IMR-90 (cell line): ENCODE measurements at regions not wholly inside any gene's neighbourhood (a gene's known extent, or its start where the extent isn't known, plus 50 kb on each side); places are given as distances from the start of the nearest gene placed in this dataset.

Experiments used
- ATAC-seq: fragments of 200-7000 bp; cut with Tn5 transposase; 2 replicates; pipeline ENCODE4 v1.9.1; 2020; ENCODE audit warnings: low read depth, mild to moderate bottlenecking, moderate library complexity
- BruUV-seq: library from RNA; stranded (reverse); fragments of 400-500 nt; replicated peaks from 2 replicates; lab custom pipeline; 2021; lab: Mats Ljungman, UMichigan
- CTCF ChIA-PET: fragments of 300-600 bp; formaldehyde crosslinking; extraction: SDS; loops from one replicate; lab custom pipeline; 2021; ENCODE audit warnings: antibody characterized with exemption; lab: Yijun Ruan, JAX
- POLR2A ChIA-PET: fragments of 300-600 bp; sonication (Branson Sonifier 250); formaldehyde crosslinking; loops from one replicate; lab custom pipeline; 2022; ENCODE audit warnings: antibody characterized with exemption; ENCODE audit not compliant: unreplicated experiment; lab: Charles Lee
- DNase-seq: peaks from one replicate; pipeline ENCODE4 v3.0.0; 2013
- H2AFZ ChIP-seq: replicated peaks from 2 replicates; pipeline ENCODE3; 2013; ENCODE audit warnings: low read length, mild to moderate bottlenecking; ENCODE audit not compliant: poor library complexity
- H2AK5ac ChIP-seq: 2 replicates; pipeline ENCODE4 v1.6.1; 2013; ENCODE audit warnings: low read depth, low read length, inconsistent platforms
- H2AK9ac ChIP-seq: replicated peaks from 2 replicates; pipeline ENCODE3; 2013; ENCODE audit warnings: mild to moderate bottlenecking, low read depth, low read length, moderate library complexity; ENCODE audit not compliant: poor library complexity
- H2BK120ac ChIP-seq: 2 replicates; pipeline ENCODE4 v1.6.1; 2013; ENCODE audit warnings: low read depth, low read length, inconsistent platforms
- H2BK15ac ChIP-seq: 3 replicates; pipeline ENCODE4 v1.6.1; 2013; ENCODE audit warnings: low read depth, low read length, inconsistent platforms
- H2BK20ac ChIP-seq: 2 replicates; pipeline ENCODE4 v1.6.1; 2013; ENCODE audit warnings: low read depth, mild to moderate bottlenecking, inconsistent platforms, low read length, moderate library complexity
- H2BK5ac ChIP-seq: 2 replicates; pipeline ENCODE4 v1.6.1; 2013; ENCODE audit warnings: mild to moderate bottlenecking, low read depth, low read length, inconsistent platforms; ENCODE audit not compliant: poor library complexity, severe bottlenecking
- H3K14ac ChIP-seq: replicated peaks from 2 replicates; pipeline ENCODE4 v1.6.1; 2013; ENCODE audit warnings: low read depth, low read length, inconsistent platforms
- H3K18ac ChIP-seq: 2 replicates; pipeline ENCODE4 v1.6.1; 2013; ENCODE audit warnings: low read depth, low read length, control low read depth
- H3K23ac ChIP-seq: 2 replicates; pipeline ENCODE4 v1.6.1; 2013; ENCODE audit warnings: low read depth, low read length, inconsistent platforms
- H3K27ac ChIP-seq: 2 replicates; pipeline ENCODE4 v1.5.1; 2013; ENCODE audit warnings: mild to moderate bottlenecking, control low read depth, low read length; ENCODE audit not compliant: insufficient read depth
- H3K27me3 ChIP-seq: 2 replicates; pipeline ENCODE4 v1.6.1; 2013; ENCODE audit warnings: low read length; ENCODE audit not compliant: control insufficient read depth, insufficient read depth
- H3K36me3 ChIP-seq: 2 replicates; pipeline ENCODE4 v1.6.1; 2013; ENCODE audit warnings: low read length, mixed read lengths; ENCODE audit not compliant: control insufficient read depth, insufficient read depth
- H3K4ac ChIP-seq: 2 replicates; pipeline ENCODE4 v1.6.1; 2013; ENCODE audit warnings: low read depth, low read length, inconsistent platforms
- H3K4me1 ChIP-seq: 2 replicates; pipeline ENCODE4 v1.6.1; 2013; ENCODE audit warnings: low read length, mixed read lengths; ENCODE audit not compliant: control insufficient read depth, insufficient read depth
- H3K4me2 ChIP-seq: 2 replicates; pipeline ENCODE4 v1.6.1; 2013; ENCODE audit warnings: low read depth, mild to moderate bottlenecking, control low read depth, low read length, moderate library complexity
- H3K4me3 ChIP-seq: 2 replicates; pipeline ENCODE4 v1.5.1; 2013; ENCODE audit warnings: low read depth, mild to moderate bottlenecking, control low read depth, low read length, moderate library complexity; ENCODE audit not compliant: insufficient read depth
- H3K56ac ChIP-seq: 2 replicates; pipeline ENCODE4 v1.6.1; 2013; ENCODE audit warnings: low read length, inconsistent platforms; ENCODE audit not compliant: insufficient read depth; ENCODE audit errors: extremely low read depth
- H3K79me1 ChIP-seq, 2 experiments: 2 replicates each; pipeline ENCODE4 v1.6.1; 2013; ENCODE audit warnings: low read length in 2 of 2, inconsistent platforms in 1 of 2, low read depth in 1 of 2
- H3K9ac ChIP-seq: 2 replicates; pipeline ENCODE4 v1.6.1; 2013; ENCODE audit warnings: low read depth, low read length, control low read depth
- H3K9me1 ChIP-seq: 2 replicates; pipeline ENCODE4 v1.6.1; 2013; ENCODE audit warnings: low read length, inconsistent platforms; ENCODE audit not compliant: insufficient read depth
- H3K9me3 ChIP-seq: 2 replicates; pipeline ENCODE4 v1.6.1; 2013; ENCODE audit warnings: low read length; ENCODE audit not compliant: control insufficient read depth, insufficient read depth
- H4K20me1 ChIP-seq: 2 replicates; pipeline ENCODE4 v1.6.1; 2013; ENCODE audit warnings: low read length, inconsistent platforms; ENCODE audit not compliant: insufficient read depth
- H4K5ac ChIP-seq: 2 replicates; pipeline ENCODE4 v1.6.1; 2013; ENCODE audit warnings: mild to moderate bottlenecking, low read depth, low read length, control low read depth
- H4K8ac ChIP-seq, 2 experiments: 2 replicates each; pipeline ENCODE4 v1.6.1; 2013; ENCODE audit warnings: low read depth in 2 of 2, low read length in 2 of 2, control low read depth in 1 of 2, inconsistent platforms in 1 of 2
- H4K91ac ChIP-seq: 2 replicates; pipeline ENCODE4 v1.6.1; 2013; ENCODE audit warnings: low read depth, low read length, inconsistent platforms; ENCODE audit not compliant: insufficient read depth
- BHLHE40 ChIP-seq: fragments of 150-350 bp; IDR thresholded peaks from 2 replicates; pipeline ENCODE4 v1.6.1; 2016; ENCODE audit warnings: mild to moderate bottlenecking, low read depth, low read length
- CEBPB ChIP-seq: IDR thresholded peaks from 2 replicates; pipeline ENCODE4 v1.6.1; 2012; ENCODE audit warnings: low read depth, low read length, improper control_type of control experiment
- CHD1 ChIP-seq: IDR thresholded peaks from 2 replicates; pipeline ENCODE4 v1.6.1; 2012; ENCODE audit warnings: low read depth, low read length, improper control_type of control experiment
- ELK1 ChIP-seq: fragments of 150-350 bp; IDR thresholded peaks from 2 replicates; pipeline ENCODE4 v1.6.1; 2016; ENCODE audit warnings: low read depth, mild to moderate bottlenecking, low read length, moderate library complexity, borderline replicate concordance
- FOS ChIP-seq: fragments of 150-350 bp; IDR thresholded peaks from 2 replicates; pipeline ENCODE4 v1.6.1; 2016; ENCODE audit warnings: low read depth, low read length
- MAFK ChIP-seq: IDR thresholded peaks from 2 replicates; pipeline ENCODE4 v1.6.1; 2012; ENCODE audit warnings: low read depth, low read length, improper control_type of control experiment
- NFE2L2 ChIP-seq: fragments of 150-350 bp; IDR thresholded peaks from 2 replicates; pipeline ENCODE4 v1.6.1; 2016; ENCODE audit warnings: low read depth, mild to moderate bottlenecking, low read length
- POLR2A ChIP-seq: IDR thresholded peaks from 2 replicates; pipeline ENCODE4 v1.6.1; 2012; ENCODE audit warnings: mild to moderate bottlenecking, low read depth, low read length
- RAD21 ChIP-seq: IDR thresholded peaks from 2 replicates; pipeline ENCODE4 v1.6.1; 2012; ENCODE audit warnings: low read length, improper control_type of control experiment
- RCOR1 ChIP-seq: IDR thresholded peaks from 2 replicates; pipeline ENCODE4 v1.6.1; 2012; ENCODE audit warnings: mild to moderate bottlenecking, low read length, improper control_type of control experiment; ENCODE audit not compliant: insufficient replicate concordance
- RFX5 ChIP-seq: IDR thresholded peaks from 2 replicates; pipeline ENCODE4 v1.8.0; 2012; ENCODE audit warnings: low read depth, mild to moderate bottlenecking, low read length, moderate library complexity
- SMC3 ChIP-seq: fragments of 150-350 bp; IDR thresholded peaks from 2 replicates; pipeline ENCODE4 v1.6.1; 2016; ENCODE audit warnings: low read depth, mild to moderate bottlenecking, antibody characterized with exemption, low read length, moderate library complexity
- USF2 ChIP-seq: fragments of 150-350 bp; IDR thresholded peaks from 2 replicates; pipeline ENCODE4 v1.6.1; 2017; ENCODE audit warnings: mild to moderate bottlenecking, antibody characterized with exemption, low read length, low read depth
- WGBS, 2 experiments: methylation state at CpG; one replicate each; pipeline versions ENCODE4 v1.1.5 to v1.1.7; 2013; ENCODE audit warnings: missing lambda C conversion rate in 2 of 2; ENCODE audit not compliant: insufficient read length in 1 of 2; ENCODE audit errors: extremely low coverage in 2 of 2; 5-methylcytosine and 5-hydroxymethylcytosine counted together
- dilution Hi-C: fragments of 300-500 bp; cut with HindIII; formaldehyde crosslinking; loops from one replicate; pipeline ENCODE4 v1.14.3; 2018; ENCODE audit warnings: low sequenced_read_pairs; ENCODE audit not compliant: unreplicated experiment
- in situ Hi-C: fragments of 300-500 bp; cut with MboI; formaldehyde crosslinking; loops from 3 replicates; pipeline ENCODE4 v1.14.3; 2019; ENCODE audit warnings: low sequenced_read_pairs, inconsistent platforms, mixed read lengths
- intact Hi-C: fragments of 100-400 bp; cut with micrococcal nuclease; formaldehyde crosslinking; loops from 2 replicates; pipeline ENCODE4 v1.10.0; 2022
- TF ChIP-seq, protein P1 (sequence below): conservative IDR thresholded peaks from 2 replicates; pipeline ENCODE4 v1.5.1; 2012; ENCODE audit warnings: mild to moderate bottlenecking, low read depth, low read length, improper control_type of control experiment

DNA sequence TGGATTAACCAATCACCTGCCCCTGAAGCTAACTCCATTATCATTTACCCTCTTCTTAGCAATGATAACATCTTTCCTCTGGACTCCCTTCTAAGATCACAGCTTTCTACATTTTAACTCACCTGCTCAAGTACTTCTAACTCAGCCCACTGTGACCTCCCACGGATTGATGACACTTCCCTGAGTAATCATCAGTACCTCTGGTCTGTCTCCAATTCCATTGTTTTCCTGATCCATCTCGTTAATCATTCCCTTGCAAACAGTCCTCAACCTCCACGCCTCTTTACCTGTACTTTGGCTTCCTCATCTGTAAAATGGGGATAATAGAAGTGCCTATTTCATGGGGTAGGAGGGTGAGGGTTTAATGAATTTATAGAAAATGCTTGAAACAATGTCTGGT is 195.3 kb upstream of the APP start:
- Histone ChIP-seq H3K4ac (no peak overlapping the region), H4K8ac (no peak overlapping the region), H2AK5ac (no peak overlapping the region), H4K5ac (no peak overlapping the region), H2BK20ac (no peak overlapping the region), H3K9ac (no peak overlapping the region), H3K27ac (no peak overlapping the region), H2BK5ac (no peak overlapping the region), H3K9me3 (no peaks in the 10 kb centered on the region), H4K20me1 (no peaks in the 10 kb centered on the region), H3K4me3 (no peak overlapping the region), H2BK15ac (no peak overlapping the region), H3K23ac (no peak overlapping the region), H2BK120ac (no peak overlapping the region), H3K4me1 (no peaks in the 10 kb centered on the region), H2AFZ (no peak overlapping the region), H4K91ac (no peak overlapping the region), H3K36me3 (no peaks in the 10 kb centered on the region), H2AK9ac (no peak overlapping the region), H3K4me2 (no peak overlapping the region), H3K14ac (no peak overlapping the region), H3K79me1 (no peaks in the 10 kb centered on the region), H3K18ac (no peak overlapping the region), H3K27me3 (no peaks in the 10 kb centered on the region), H3K9me1 (no peaks in the 10 kb centered on the region), H3K56ac (no peak overlapping the region)
- BruUV-seq, result no TSS peak
- DNase-seq (no peak), ATAC-seq (no peak)
- no CpG with 5 or more reads among the region's 3 CpGs for WGBS, 2 experiments
- CTCF ChIA-PET, result no interaction called here
- POLR2A ChIA-PET, result no interaction called here
- intact Hi-C loops (no loop called here), dilution Hi-C loops (no loop called here), in situ Hi-C loops (no loop called here)
- TF ChIP-seq RAD21 (no peak), MAFK (no peak), RFX5 (no peak), CHD1 (no peak), ELK1 (no peak), FOS (no peak), USF2 (no peak), BHLHE40 (no peak), SMC3 (no peak), POLR2A (no peak), CEBPB (no peak), RCOR1 (no peak), NFE2L2 (no peak)
- TF ChIP-seq, protein P1, sequence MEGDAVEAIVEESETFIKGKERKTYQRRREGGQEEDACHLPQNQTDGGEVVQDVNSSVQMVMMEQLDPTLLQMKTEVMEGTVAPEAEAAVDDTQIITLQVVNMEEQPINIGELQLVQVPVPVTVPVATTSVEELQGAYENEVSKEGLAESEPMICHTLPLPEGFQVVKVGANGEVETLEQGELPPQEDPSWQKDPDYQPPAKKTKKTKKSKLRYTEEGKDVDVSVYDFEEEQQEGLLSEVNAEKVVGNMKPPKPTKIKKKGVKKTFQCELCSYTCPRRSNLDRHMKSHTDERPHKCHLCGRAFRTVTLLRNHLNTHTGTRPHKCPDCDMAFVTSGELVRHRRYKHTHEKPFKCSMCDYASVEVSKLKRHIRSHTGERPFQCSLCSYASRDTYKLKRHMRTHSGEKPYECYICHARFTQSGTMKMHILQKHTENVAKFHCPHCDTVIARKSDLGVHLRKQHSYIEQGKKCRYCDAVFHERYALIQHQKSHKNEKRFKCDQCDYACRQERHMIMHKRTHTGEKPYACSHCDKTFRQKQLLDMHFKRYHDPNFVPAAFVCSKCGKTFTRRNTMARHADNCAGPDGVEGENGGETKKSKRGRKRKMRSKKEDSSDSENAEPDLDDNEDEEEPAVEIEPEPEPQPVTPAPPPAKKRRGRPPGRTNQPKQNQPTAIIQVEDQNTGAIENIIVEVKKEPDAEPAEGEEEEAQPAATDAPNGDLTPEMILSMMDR, result no peak
